Breast epithelium (tissue), 3 donors: ENCODE measurements at regions not wholly inside any gene's neighbourhood (a gene's known extent, or its start where the extent isn't known, plus 50 kb on each side); places are given as distances from the start of the nearest gene placed in this dataset.

ENCODE experiments used
- POLR2A ChIP-seq: fragments of 450-650 bp; IDR thresholded peaks from one replicate; pipeline ENCODE4 v1.6.1; 2016; ENCODE audit warnings: antibody characterized with exemption, mild to moderate bottlenecking, moderate library complexity
- POLR2AphosphoS5 ChIP-seq, 3 donors: sonication (generic); formaldehyde crosslinking; IDR thresholded peaks; one replicate each; pipeline ENCODE4 v1.6.1; 2017; ENCODE audit warnings: antibody characterized with exemption in 3 of 3
- TF ChIP-seq, protein P1 (sequence below), 3 donors: fragments of 450-650 bp; IDR thresholded peaks; one replicate each; pipeline ENCODE4 v1.5.1; 2016 to 2017; ENCODE audit warnings: antibody characterized with exemption in 3 of 3, mild to moderate bottlenecking in 3 of 3, moderate library complexity in 3 of 3

DNA sequence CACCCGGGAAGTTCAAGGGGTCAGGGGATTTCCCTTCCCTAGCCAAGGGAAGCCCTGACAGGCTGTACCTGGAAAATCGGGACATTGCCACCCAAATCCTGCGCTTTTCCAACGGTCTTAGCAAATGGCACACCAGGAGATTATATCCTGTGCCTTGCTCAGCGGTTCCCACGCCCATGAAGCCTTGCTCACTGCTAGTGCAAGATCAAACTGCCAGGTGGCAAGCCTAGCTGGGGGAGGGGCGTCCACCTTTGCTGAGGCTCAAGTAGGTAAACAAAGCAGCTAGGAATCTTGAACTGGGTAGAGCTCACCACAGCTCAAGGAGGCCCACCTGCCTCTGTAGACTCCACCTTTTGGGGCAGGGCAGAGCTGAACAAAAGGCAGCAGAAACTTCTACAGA, 1794.5 kb downstream of the PCDH9 start:
- TF ChIP-seq, protein P1, sequence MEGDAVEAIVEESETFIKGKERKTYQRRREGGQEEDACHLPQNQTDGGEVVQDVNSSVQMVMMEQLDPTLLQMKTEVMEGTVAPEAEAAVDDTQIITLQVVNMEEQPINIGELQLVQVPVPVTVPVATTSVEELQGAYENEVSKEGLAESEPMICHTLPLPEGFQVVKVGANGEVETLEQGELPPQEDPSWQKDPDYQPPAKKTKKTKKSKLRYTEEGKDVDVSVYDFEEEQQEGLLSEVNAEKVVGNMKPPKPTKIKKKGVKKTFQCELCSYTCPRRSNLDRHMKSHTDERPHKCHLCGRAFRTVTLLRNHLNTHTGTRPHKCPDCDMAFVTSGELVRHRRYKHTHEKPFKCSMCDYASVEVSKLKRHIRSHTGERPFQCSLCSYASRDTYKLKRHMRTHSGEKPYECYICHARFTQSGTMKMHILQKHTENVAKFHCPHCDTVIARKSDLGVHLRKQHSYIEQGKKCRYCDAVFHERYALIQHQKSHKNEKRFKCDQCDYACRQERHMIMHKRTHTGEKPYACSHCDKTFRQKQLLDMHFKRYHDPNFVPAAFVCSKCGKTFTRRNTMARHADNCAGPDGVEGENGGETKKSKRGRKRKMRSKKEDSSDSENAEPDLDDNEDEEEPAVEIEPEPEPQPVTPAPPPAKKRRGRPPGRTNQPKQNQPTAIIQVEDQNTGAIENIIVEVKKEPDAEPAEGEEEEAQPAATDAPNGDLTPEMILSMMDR (IDR thresholded peaks at IDR 0.05) = no peak
- no peak for TF ChIP-seq POLR2AphosphoS5 (IDR thresholded peaks at IDR 0.05)
- TF ChIP-seq POLR2A = no peak
